ENCODE measurements at regions not wholly inside any gene's neighbourhood (a gene's known extent, or its start where the extent isn't known, plus 50 kb on each side); places are given as distances from the start of the nearest gene placed in this dataset.

- no peak for DNase-seq
These were observed 519.3 kb upstream of the CADM2 start for GRCh38 chr3:84439476-84439875.

DNA sequence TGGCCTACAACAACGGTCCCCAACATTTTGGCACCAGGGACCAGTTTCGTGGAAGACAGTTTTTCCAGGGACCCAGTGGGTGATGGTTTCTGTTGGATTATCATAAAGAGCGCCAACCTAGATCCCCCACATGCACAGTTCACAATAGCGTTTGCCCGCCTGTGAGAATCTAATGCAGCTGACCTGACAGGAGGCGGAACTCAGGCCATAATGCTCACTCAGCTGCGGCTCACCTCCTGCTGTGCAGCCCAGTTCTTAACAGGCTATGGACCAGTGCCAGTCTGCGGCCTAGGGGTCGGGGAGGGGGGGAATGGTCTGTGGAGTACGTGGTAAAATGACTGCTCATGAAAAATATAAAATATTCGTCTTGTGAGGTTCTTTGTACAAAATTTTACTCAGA, 518.5 kb upstream of the CADM2 start:
- no peak for DNase-seq

DNA sequence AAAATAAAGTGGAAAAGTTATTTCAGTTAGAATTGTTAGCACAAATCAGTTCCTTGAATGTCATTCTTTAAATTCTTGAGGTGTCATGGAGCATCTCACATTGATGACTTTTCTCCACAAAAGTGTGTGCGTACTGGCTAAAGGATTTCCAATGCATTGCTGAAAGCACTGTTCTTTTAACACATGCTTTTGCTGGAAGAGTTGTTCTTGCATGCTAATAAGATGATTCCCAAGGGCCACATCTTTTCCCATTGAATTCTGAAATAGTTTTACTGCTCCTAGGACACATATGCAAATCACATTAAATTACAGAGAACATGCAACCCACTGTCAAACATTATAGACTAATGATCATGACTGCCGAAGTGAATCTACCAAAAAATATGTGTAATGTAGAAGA, 516.3 kb upstream of the CADM2 start:
- no peak for DNase-seq

GRCh38 chr3:84444726-84445521, 513.9 kb upstream of the CADM2 start:
- no peak for DNase-seq

- DNase-seq, result no peak
These were observed 471.5 kb upstream of the CADM2 start for GRCh38 chr3:84487296-84487695.

GRCh38 chr3:84504761-84505160, 454.0 kb upstream of the CADM2 start:
- DNase-seq, result no peak

- no peak for DNase-seq
These were observed 448.8 kb upstream of the CADM2 start for GRCh38 chr3:84510007-84510406.

DNA sequence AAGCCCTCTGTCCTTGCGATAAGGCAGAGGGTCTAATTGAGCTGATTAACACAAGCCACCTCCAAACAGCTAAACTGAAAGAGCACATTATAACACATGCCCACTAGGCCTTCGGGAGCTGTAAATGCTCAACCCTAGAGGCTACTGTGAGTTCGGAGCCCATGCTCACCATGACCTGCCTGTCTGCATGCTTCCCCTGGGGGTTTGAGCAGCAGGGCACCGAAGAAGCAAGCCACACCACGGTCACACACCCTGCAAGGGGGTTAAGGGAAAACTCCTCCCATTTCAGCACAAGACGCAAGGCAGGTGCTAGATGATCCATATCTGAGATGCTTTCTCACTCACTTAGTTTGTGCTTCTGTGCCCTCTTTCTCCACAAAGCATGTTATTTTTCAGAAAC, 435.9 kb upstream of the CADM2 start:
- no peak for DNase-seq

DNA sequence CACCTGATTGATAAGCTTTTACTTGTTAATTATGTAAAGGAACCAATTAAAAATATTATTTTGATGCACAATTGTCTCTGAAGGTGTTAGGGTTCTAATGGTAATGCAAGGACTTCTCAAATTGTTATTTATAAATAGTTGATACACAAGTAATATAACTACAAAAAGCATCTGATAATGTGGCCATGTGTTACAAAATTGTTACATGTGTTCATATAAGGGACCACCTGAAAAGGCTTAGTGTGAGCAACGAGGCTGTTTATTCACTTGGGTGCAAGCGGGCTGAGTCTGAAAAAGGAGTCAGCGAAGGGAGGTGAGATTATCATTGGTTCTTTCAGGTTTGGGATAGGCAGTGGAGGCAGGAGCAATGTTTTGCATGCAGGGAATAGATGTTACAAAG, 421.9 kb upstream of the CADM2 start:
- no peak for DNase-seq

DNA sequence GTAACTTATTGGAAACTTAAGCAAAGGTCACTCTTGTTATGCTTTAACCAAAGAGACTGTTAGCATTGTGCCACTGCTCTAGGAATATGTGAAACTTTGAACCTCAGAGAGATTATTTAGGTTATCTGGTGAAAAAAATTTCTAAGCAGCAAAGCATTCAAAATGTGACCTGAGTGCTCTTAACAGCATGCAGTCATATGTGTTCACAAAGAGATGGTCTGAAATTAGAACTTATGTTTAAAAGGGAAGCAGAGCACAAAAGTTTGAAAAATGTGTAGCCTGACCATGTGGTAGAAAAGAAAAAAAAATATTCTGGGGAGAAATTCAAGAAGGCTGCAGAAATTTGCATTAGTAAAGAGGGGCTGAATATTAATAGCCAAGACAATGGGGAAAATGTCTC, 420.2 kb upstream of the CADM2 start:
- DNase-seq, result no peak

DNA sequence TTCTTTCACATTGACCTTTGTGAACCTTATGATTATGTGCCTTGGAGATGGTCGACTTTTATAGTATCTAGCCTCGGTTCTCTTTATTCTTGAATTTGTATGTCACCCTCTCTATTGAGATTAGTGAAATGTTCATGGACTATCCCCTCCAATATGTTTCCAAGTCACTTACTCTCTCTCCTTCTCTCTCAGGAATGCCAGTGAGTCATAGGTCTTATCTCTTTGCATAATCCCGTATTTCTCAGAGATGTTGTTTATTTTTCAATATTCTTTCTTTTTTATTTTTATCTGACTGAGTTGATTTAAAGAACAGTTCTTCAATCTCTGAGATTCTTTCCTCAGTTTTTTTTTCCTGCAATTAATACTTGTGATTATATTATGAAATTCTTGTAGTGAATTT, 411.6 kb upstream of the CADM2 start:
- no peak for DNase-seq

DNA sequence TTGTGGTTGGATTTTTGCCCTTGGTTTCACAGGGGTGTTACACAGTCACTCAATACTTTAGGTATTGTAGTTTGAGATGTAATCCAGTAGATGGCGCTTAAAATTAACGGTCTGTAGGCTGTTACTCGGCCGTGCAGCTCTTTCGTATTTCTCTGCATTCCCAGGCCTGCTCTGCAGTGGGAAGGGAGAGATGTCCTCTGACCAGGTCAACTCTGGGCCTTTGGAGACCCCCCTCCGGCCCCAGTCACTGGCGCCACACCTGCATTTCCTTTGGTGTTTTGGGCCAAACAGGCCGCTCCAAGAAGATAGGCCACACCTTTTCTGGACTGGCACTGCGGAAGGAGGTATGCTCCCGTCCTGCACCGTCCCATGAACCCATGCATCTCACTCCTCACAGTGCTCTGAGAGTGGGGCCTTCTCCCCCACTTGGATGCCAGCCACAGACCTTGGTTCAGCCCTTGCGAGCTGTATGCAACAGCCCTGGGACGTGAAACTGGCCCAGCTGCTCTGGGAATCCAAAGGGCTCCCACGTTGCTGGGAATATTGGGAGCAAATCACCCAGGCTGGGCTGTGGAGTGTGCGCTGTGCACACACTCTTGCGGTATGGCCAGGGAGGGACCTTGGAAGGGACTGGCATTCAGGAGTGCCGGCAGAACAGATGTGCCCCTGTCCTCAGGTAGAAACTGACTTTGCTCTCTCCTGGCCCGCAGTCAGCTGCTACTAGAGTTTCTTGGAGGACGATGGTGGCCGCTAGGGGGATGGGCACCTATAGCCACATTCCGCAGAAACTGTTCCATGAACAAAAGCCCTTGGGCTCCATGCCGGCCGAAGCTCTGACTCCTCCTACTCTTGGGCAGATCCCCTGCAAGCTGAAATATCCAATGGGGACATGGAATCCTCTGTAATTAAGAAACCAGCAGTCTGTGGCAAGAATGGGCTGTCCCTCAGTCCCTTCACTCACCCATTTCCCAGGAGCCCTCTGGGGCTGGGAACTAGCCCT, 410.5 kb upstream of the CADM2 start:
- DNase-seq, result peak; percentile 2 to 10

- DNase-seq, result no peak
These were observed 403.2 kb upstream of the CADM2 start for GRCh38 chr3:84555629-84556028.

GRCh38 chr3:84566256-84566655, 392.5 kb upstream of the CADM2 start:
- no peak for DNase-seq

DNA sequence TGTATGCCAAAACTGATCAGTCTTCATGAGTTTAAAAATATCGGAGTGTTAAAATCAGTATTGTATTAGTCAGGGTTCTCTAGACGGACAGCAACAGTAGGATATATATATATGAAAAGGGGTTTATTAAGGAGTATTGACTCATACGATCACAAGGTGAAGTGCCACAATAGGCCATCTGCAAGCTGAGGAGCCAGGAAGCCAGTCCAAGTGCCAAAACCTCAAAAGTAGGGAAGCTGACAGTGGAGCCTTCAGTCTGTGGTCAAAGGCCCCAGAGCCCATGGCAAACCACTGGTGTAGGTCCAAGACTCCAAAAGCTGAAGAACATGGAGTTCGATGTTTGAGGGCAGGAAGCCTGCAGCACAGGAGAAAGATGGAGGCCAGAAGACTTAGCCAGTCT, 391.0 kb upstream of the CADM2 start:
- no peak for DNase-seq

GRCh38 chr3:84573962-84574361, 384.8 kb upstream of the CADM2 start:
- no peak for DNase-seq

GRCh38 chr3:84586427-84586826, 372.4 kb upstream of the CADM2 start:
- no peak for DNase-seq

DNA sequence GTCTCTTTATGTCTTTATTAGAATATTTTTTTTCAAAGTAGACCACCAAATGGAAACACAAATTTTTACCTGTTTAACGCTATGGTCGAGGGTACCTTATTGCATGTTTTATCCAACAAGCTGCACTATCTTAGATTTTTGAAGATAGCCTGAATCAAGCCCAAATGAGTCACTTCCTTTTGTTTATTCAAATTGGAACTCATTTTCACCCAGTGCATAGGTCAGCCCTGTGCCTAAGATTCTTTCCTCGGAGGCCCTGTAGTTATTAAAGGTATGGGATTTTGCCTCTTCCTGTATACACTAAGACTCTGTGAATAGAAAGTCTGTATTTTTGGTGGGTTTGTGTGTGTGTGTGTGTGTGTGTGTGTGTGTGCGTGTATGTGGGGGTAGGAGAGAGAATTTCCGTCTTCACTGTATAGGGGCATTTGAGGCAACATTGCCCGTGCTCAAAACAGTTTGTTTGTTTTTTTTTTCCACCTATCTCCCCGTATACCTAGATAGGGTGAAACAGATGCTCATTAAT, 358.0 kb upstream of the CADM2 start:
- DNase-seq, result no peak

GRCh38 chr3:84601303-84601702, 357.5 kb upstream of the CADM2 start:
- DNase-seq, result peak; percentile 11 to 59

DNA sequence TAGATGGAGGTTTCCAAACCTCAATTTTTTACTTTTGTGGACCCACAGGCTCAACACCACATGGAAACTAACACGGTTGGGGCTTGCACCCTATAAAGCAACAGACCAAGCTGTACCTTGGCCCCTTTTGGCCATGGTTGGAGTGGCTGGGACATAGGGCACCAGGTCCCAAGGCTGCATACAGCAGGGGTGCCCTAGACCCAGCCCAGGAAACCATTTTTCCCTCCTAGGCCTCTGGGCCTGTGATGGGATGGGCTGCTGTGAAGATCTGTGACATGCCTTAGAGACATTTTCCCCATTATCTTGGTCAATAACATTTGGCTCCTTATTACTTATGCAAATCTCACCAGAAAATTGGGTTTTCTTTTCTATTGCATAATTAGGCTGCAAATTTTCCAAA, 337.0 kb upstream of the CADM2 start:
- no peak for DNase-seq

DNA sequence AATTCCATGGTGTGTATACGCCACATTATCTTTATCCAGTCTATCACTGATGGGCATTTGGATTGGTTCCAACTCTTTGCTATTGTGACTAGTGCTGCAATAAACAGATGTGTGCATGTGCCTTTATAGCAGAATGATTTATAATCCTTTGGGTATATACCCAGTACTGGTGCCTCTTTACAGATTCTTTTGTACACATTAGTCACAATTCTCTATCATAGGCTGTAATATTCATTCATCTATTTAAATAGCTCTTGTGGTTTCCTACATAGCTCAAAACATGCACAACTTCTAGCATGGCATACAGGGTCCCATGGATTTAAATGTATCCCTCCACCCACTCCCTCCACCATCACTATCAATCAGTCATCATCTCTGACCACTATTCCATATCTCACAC, 324.1 kb upstream of the CADM2 start:
- no peak for DNase-seq

DNA sequence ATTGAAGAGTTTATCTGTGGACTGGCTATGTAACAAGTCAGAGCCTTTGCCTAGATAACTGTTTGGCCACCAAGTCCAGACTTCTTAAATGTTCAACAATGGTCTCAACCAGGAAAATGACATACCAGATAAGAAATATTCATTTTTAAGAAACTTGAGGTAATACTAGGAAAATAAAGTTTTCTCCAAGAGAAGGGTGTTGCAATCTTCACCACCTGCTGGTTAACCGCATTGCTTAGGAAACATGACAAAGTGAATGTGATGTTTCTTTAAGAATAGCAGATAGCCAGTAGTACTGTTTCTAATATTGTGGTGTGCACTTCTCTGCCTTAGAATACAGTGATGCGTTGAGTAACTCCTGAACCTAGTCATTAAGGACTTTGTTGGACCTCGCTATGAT, 321.5 kb upstream of the CADM2 start:
- DNase-seq, result no peak

GRCh38 chr3:84666468-84666867, 292.3 kb upstream of the CADM2 start:
- DNase-seq, result no peak

GRCh38 chr3:84679211-84679610, 279.6 kb upstream of the CADM2 start:
- no peak for DNase-seq
